T follicular helper cell (primary cell): ENCODE measurements at regions not wholly inside any gene's neighbourhood (a gene's known extent, or its start where the extent isn't known, plus 50 kb on each side); places are given as distances from the start of the nearest gene placed in this dataset.

Experiments used
- DNase-seq: peaks from one replicate; pipeline ENCODE4 v3.0.0-alpha.2; 2020; ENCODE audit warnings: low read depth

GRCh38 chr10:81021428-81022129 lies 483.9 kb downstream of the SH2D4B start:
- DNase-seq, result no peak

GRCh38 chr10:81026591-81026990 lies 488.9 kb downstream of the SH2D4B start:
- no peak for DNase-seq

GRCh38 chr10:81027223-81027622 lies 489.5 kb downstream of the SH2D4B start:
- no peak for DNase-seq

- DNase-seq, result no peak
Observed at GRCh38 chr10:81027706-81028105, 490.0 kb downstream of the SH2D4B start.

- no peak for DNase-seq
Observed at GRCh38 chr10:81031774-81032173, 494.1 kb downstream of the SH2D4B start.

GRCh38 chr10:81034383-81034782 lies 496.7 kb downstream of the SH2D4B start:
- no peak for DNase-seq

GRCh38 chr10:81036257-81036656 lies 498.6 kb downstream of the SH2D4B start:
- DNase-seq, result no peak

- DNase-seq, result no peak
Observed at GRCh38 chr10:81040031-81040430, 502.3 kb downstream of the SH2D4B start.

GRCh38 chr10:81040940-81041339 lies 503.2 kb downstream of the SH2D4B start:
- no peak for DNase-seq

- DNase-seq, result no peak
Observed at GRCh38 chr10:81042647-81043046, 504.9 kb downstream of the SH2D4B start.

- DNase-seq, result no peak
Observed at GRCh38 chr10:81065474-81065873, 527.8 kb downstream of the SH2D4B start.

GRCh38 chr10:81068460-81068859 lies 530.8 kb downstream of the SH2D4B start:
- DNase-seq, result no peak

- no peak for DNase-seq
Observed at GRCh38 chr10:81071087-81071796, 533.5 kb downstream of the SH2D4B start.

- DNase-seq, result no peak
Observed at GRCh38 chr10:81073155-81073554, 535.5 kb downstream of the SH2D4B start.

- no peak for DNase-seq
Observed at GRCh38 chr10:81081887-81082620, 544.4 kb downstream of the SH2D4B start.

- no peak for DNase-seq
Observed at GRCh38 chr10:81082621-81083376, 545.1 kb downstream of the SH2D4B start.

GRCh38 chr10:81093056-81093455 lies 555.4 kb downstream of the SH2D4B start:
- no peak for DNase-seq

GRCh38 chr10:81095238-81095637 lies 557.5 kb downstream of the SH2D4B start:
- no peak for DNase-seq

GRCh38 chr10:81096558-81096957 lies 558.9 kb downstream of the SH2D4B start:
- DNase-seq, result no peak

- DNase-seq, result no peak
Observed at GRCh38 chr10:81101062-81101461, 563.4 kb downstream of the SH2D4B start.

GRCh38 chr10:81104494-81104893 lies 566.8 kb downstream of the SH2D4B start:
- no peak for DNase-seq

- no peak for DNase-seq
Observed at GRCh38 chr10:81108516-81109199, 571.0 kb downstream of the SH2D4B start.
